H9 (cell line): ENCODE measurements at regions not wholly inside any gene's neighbourhood (a gene's known extent, or its start where the extent isn't known, plus 50 kb on each side); places are given as distances from the start of the nearest gene placed in this dataset.

Source experiments
- DNase-seq: peaks from one replicate; pipeline ENCODE4 v3.0.0-alpha.2; 2017
- H2AFZ ChIP-seq: one replicate; pipeline ENCODE4 v1.6.1; 2013; ENCODE audit warnings: mild to moderate bottlenecking, low read length, control low read depth, moderate library complexity
- H2AK5ac ChIP-seq: 2 replicates; pipeline ENCODE4 v1.6.1; 2013; ENCODE audit warnings: low read length, control low read depth, mixed read lengths; ENCODE audit not compliant: insufficient read length
- H2BK120ac ChIP-seq: one replicate; pipeline ENCODE4 v1.6.1; 2013; ENCODE audit warnings: low read depth, mild to moderate bottlenecking, low read length, control low read depth, inconsistent platforms; ENCODE audit not compliant: poor library complexity, severe bottlenecking
- H2BK12ac ChIP-seq: 2 replicates; pipeline ENCODE4 v1.6.1; 2013; ENCODE audit warnings: low read length, control low read depth, mixed read lengths, low read depth; ENCODE audit not compliant: insufficient read length
- H2BK15ac ChIP-seq: 2 replicates; pipeline ENCODE4 v1.6.1; 2013; ENCODE audit warnings: low read depth, low read length, control low read depth
- H2BK20ac ChIP-seq: one replicate; pipeline ENCODE4 v1.6.1; 2013; ENCODE audit warnings: low read depth, mild to moderate bottlenecking, low read length, control low read depth, inconsistent platforms; ENCODE audit not compliant: poor library complexity, severe bottlenecking
- H2BK5ac ChIP-seq: 2 replicates; pipeline ENCODE4 v1.6.1; 2013; ENCODE audit warnings: low read length, control low read depth, mixed read lengths; ENCODE audit not compliant: insufficient read length
- H3K14ac ChIP-seq: 2 replicates; pipeline ENCODE4 v1.6.1; 2013; ENCODE audit warnings: low read length, control low read depth; ENCODE audit not compliant: insufficient read depth
- H3K18ac ChIP-seq: 2 replicates; pipeline ENCODE4 v1.6.1; 2013; ENCODE audit warnings: low read depth, mild to moderate bottlenecking, mixed read lengths, low read length, control low read depth; ENCODE audit not compliant: insufficient read length
- H3K23ac ChIP-seq: 2 replicates; pipeline ENCODE4 v1.6.1; 2013; ENCODE audit warnings: low read length, control low read depth, mixed read lengths, low read depth; ENCODE audit not compliant: insufficient read length
- H3K23me2 ChIP-seq: 2 replicates; pipeline ENCODE4 v1.6.1; 2013; ENCODE audit warnings: low read depth, mild to moderate bottlenecking, mixed read lengths, low read length, control low read depth; ENCODE audit not compliant: insufficient read length, poor library complexity, severe bottlenecking
- H3K27ac ChIP-seq: 2 replicates; pipeline ENCODE4 v1.5.1; 2013; ENCODE audit warnings: low read length, control low read depth, mixed read lengths, low read depth; ENCODE audit not compliant: insufficient read length
- H3K27me3 ChIP-seq: 2 replicates; pipeline ENCODE4 v1.6.1; 2013; ENCODE audit warnings: low read length, control low read depth, inconsistent platforms; ENCODE audit not compliant: insufficient read depth
- H3K4ac ChIP-seq: 2 replicates; pipeline ENCODE4 v1.6.1; 2013; ENCODE audit warnings: low read depth, mild to moderate bottlenecking, control low read depth, inconsistent platforms, low read length, moderate library complexity
- H3K4me1 ChIP-seq: 2 replicates; pipeline ENCODE4 v1.6.1; 2013; ENCODE audit warnings: low read length, control low read depth, inconsistent platforms; ENCODE audit not compliant: insufficient read depth
- H3K4me2 ChIP-seq: 2 replicates; pipeline ENCODE4 v1.6.1; 2013; ENCODE audit warnings: low read length, control low read depth, mixed read lengths; ENCODE audit not compliant: insufficient read length, insufficient read depth
- H3K56ac ChIP-seq: 2 replicates; pipeline ENCODE4 v1.6.1; 2013; ENCODE audit warnings: low read depth, mild to moderate bottlenecking, mixed read lengths, low read length, control low read depth; ENCODE audit not compliant: insufficient read length
- H3K79me1 ChIP-seq: 2 replicates; pipeline ENCODE4 v1.6.1; 2013; ENCODE audit warnings: low read depth, mild to moderate bottlenecking, moderate library complexity, low read length, control low read depth, inconsistent platforms; ENCODE audit not compliant: insufficient read depth, poor library complexity, severe bottlenecking
- H3K79me2 ChIP-seq: 2 replicates; pipeline ENCODE4 v1.6.1; 2013; ENCODE audit warnings: low read length, control low read depth, inconsistent platforms; ENCODE audit not compliant: insufficient read depth
- H3K9ac ChIP-seq: 2 replicates; pipeline ENCODE4 v1.6.1; 2013; ENCODE audit warnings: low read length, control low read depth, mixed read lengths; ENCODE audit not compliant: insufficient read length; ENCODE audit errors: extremely low read depth
- H3K9me3 ChIP-seq: one replicate; pipeline ENCODE4 v1.6.1; 2013; ENCODE audit warnings: low read depth, low read length, inconsistent platforms; ENCODE audit not compliant: control insufficient read depth
- H3T11ph ChIP-seq: one replicate; pipeline ENCODE4 v1.6.1; 2013; ENCODE audit warnings: mild to moderate bottlenecking, low read length, control low read depth, inconsistent platforms
- H4K20me1 ChIP-seq: one replicate; pipeline ENCODE4 v1.6.1; 2013; ENCODE audit not compliant: control insufficient read depth, insufficient read length, insufficient read depth
- H4K5ac ChIP-seq: 2 replicates; pipeline ENCODE4 v1.6.1; 2013; ENCODE audit warnings: low read depth, mild to moderate bottlenecking, mixed read lengths, low read length, control low read depth; ENCODE audit not compliant: insufficient read length
- H4K8ac ChIP-seq: replicated peaks from 2 replicates; pipeline ENCODE4 v1.6.1; 2013; ENCODE audit warnings: low read length, control low read depth, mixed read lengths, low read depth; ENCODE audit not compliant: insufficient read length
- H4K91ac ChIP-seq: 2 replicates; pipeline ENCODE4 v1.6.1; 2013; ENCODE audit warnings: low read depth, mild to moderate bottlenecking, moderate library complexity, mixed read lengths, low read length, control low read depth; ENCODE audit not compliant: insufficient read length
- H3K27ac Mint-ChIP-seq, 3 experiments: 2 replicates in 2 of 3; 3 replicates in 1 of 3; pipeline ENCODE4 v1.8.0; 2020 to 2021; ENCODE audit warnings: mixed read lengths in 3 of 3, mild to moderate bottlenecking in 1 of 3, moderate library complexity in 1 of 3
- H3K27me3 Mint-ChIP-seq: 2 replicates; pipeline ENCODE4 v1.8.0; 2021; ENCODE audit warnings: low read depth, mild to moderate bottlenecking, moderate library complexity, mixed read lengths
- H3K36me3 Mint-ChIP-seq, 3 experiments: 2 replicates in 2 of 3; 3 replicates in 1 of 3; pipeline ENCODE4 v1.8.0; 2020 to 2021; ENCODE audit warnings: low read depth in 3 of 3, mixed read lengths in 3 of 3; ENCODE audit not compliant: insufficient read depth in 1 of 3
- H3K4me1 Mint-ChIP-seq, 2 experiments: 2 replicates each; pipeline ENCODE4 v1.8.0; 2020; ENCODE audit warnings: mixed read lengths in 2 of 2
- H3K4me3 Mint-ChIP-seq, 2 experiments: 2 replicates in 1 of 2; 3 replicates in 1 of 2; pipeline ENCODE4 v1.8.0; 2020 to 2021; ENCODE audit warnings: mild to moderate bottlenecking in 2 of 2, mixed read lengths in 2 of 2, moderate library complexity in 1 of 2
- H3K9me3 Mint-ChIP-seq, 2 experiments: 2 replicates in 1 of 2; 3 replicates in 1 of 2; pipeline ENCODE4 v1.8.0; 2020; ENCODE audit warnings: mild to moderate bottlenecking in 2 of 2, mixed read lengths in 2 of 2, moderate library complexity in 1 of 2
- CTCF ChIP-seq: fragments of 200-600 bp; sonication (generic); conservative IDR thresholded peaks from 3 replicates; pipeline ENCODE4 v1.8.0; 2021; ENCODE audit warnings: antibody characterized with exemption, mild to moderate bottlenecking
- WGBS: extraction: QIAGEN DNeasy Blood & Tissue Kit; methylation state at CpG from one replicate; pipeline ENCODE4 v1.1.7; 2013; ENCODE audit warnings: missing lambda C conversion rate, low lambda C conversion rate, mixed read lengths; ENCODE audit not compliant: insufficient read length; ENCODE audit errors: extremely low coverage; 5-methylcytosine and 5-hydroxymethylcytosine counted together

GRCh38 chr2:15706986-15707632 lies 115.4 kb downstream of the DDX1 start:
- Histone ChIP-seq H4K8ac (no peak overlapping the region), H2BK12ac (no peak overlapping the region), H3K23ac (no peak overlapping the region), H2BK120ac (no peak overlapping the region), H3K27me3 (no peaks in the 10 kb centered on the region), H3K27ac (no peak overlapping the region), H2BK15ac (no peak overlapping the region), H3K9ac (no peak overlapping the region), H4K20me1 (no peaks in the 10 kb centered on the region), H3K4me2 (no peak overlapping the region), H3K4me1 (no peaks in the 10 kb centered on the region), H3K14ac (no peak overlapping the region), H3K79me1 (no peaks in the 10 kb centered on the region), H4K91ac (no peak overlapping the region), H2BK5ac (no peak overlapping the region), H3K79me2 (no peaks in the 10 kb centered on the region), H3T11ph (no peak overlapping the region), H4K5ac (no peak overlapping the region), H3K23me2 (no peaks in the 10 kb centered on the region), H3K4ac (no peak overlapping the region), H3K56ac (no peak overlapping the region), H2AK5ac (no peak overlapping the region), H2AFZ (no peak overlapping the region), H2BK20ac (no peak overlapping the region), H3K18ac (no peak overlapping the region), H3K9me3 (no peaks in the 10 kb centered on the region)
- H3K27ac Mint-ChIP-seq, result no peak overlapping the region
- H3K36me3 Mint-ChIP-seq, result no peaks in the 10 kb centered on the region; a peak in 1 of 7 replicates
- H3K4me3 Mint-ChIP-seq, result no peak overlapping the region
- peaks cover 2% of the 10 kb centered on the region; the same call in 1 of the 2 replicates for H3K27me3 Mint-ChIP-seq
- no peaks in the 10 kb centered on the region; a peak in 1 of 5 replicates for H3K9me3 Mint-ChIP-seq
- no peak for TF ChIP-seq CTCF
- no CpG with 5 or more reads among the region's 7 CpGs for WGBS
- DNase-seq, result no peak
- 0 out of 4 replicates have a peak, but pooled peaks cover 0 to 4% of the 10 kb centered on the region in 2 experiments for H3K4me1 Mint-ChIP-seq
